GM23338 (cell line): ENCODE measurements at regions not wholly inside any gene's neighbourhood (a gene's known extent, or its start where the extent isn't known, plus 50 kb on each side); places are given as distances from the start of the nearest gene placed in this dataset.

Source experiments
- ATAC-seq: fragments of 200-7000 bp; cut with Tn5 transposase; 3 replicates; pipeline ENCODE4 v1.9.1; 2020
- DNase-seq: peaks from one replicate; pipeline ENCODE4 v3.0.0-alpha.2; 2015; ENCODE audit warnings: low spot score
- H2AFZ ChIP-seq: fragments of 200-600 bp; sonication (generic); 2 replicates; pipeline ENCODE4 v1.8.0; 2016; ENCODE audit warnings: antibody characterized with exemption, mild to moderate bottlenecking, moderate library complexity
- H3F3A ChIP-seq: fragments of 200-600 bp; sonication (generic); replicated peaks from 2 replicates; pipeline ENCODE4 v1.8.0; 2017; ENCODE audit warnings: antibody characterized with exemption, mixed run types, low read depth
- H3K27ac ChIP-seq: fragments of 200-600 bp; sonication (generic); 2 replicates; pipeline ENCODE4 v1.6.1; 2016; ENCODE audit warnings: low read depth
- H3K27me3 ChIP-seq: fragments of 200-600 bp; sonication (generic); 2 replicates; pipeline ENCODE4 v1.8.0; 2016; ENCODE audit warnings: mild to moderate bottlenecking, mixed run types, moderate library complexity; ENCODE audit not compliant: insufficient read depth
- H3K36me3 ChIP-seq: fragments of 200-600 bp; sonication (generic); 2 replicates; pipeline ENCODE4 v1.8.0; 2016; ENCODE audit warnings: mild to moderate bottlenecking; ENCODE audit not compliant: insufficient read depth
- H3K4me1 ChIP-seq: fragments of 200-600 bp; sonication (generic); 2 replicates; pipeline ENCODE4 v1.8.0; 2016; ENCODE audit warnings: mild to moderate bottlenecking, moderate library complexity; ENCODE audit not compliant: insufficient read depth
- H3K4me2 ChIP-seq: fragments of 200-600 bp; sonication (generic); 2 replicates; pipeline ENCODE4 v1.7.1; 2017; ENCODE audit warnings: mixed run types
- H3K4me3 ChIP-seq: fragments of 200-600 bp; sonication (generic); 2 replicates; pipeline ENCODE4 v1.6.1; 2016; ENCODE audit warnings: mixed run types
- H3K79me2 ChIP-seq: fragments of 200-600 bp; sonication (generic); replicated peaks from 2 replicates; pipeline ENCODE4 v1.8.0; 2017; ENCODE audit warnings: mild to moderate bottlenecking; ENCODE audit not compliant: insufficient read depth
- H3K9me2 ChIP-seq: fragments of 200-600 bp; sonication (generic); 2 replicates; pipeline ENCODE4 v1.8.0; 2017; ENCODE audit not compliant: insufficient read depth
- H4K20me1 ChIP-seq: fragments of 200-600 bp; sonication (generic); replicated peaks from 2 replicates; pipeline ENCODE4 v1.8.0; 2017; ENCODE audit warnings: mild to moderate bottlenecking; ENCODE audit not compliant: insufficient read depth
- H3K27ac Mint-ChIP-seq: 2 replicates; pipeline ENCODE4 v1.8.0; 2020; ENCODE audit warnings: inconsistent platforms, mild to moderate bottlenecking, moderate library complexity, mixed read lengths
- H3K27me3 Mint-ChIP-seq: 3 replicates; pipeline ENCODE4 v1.8.0; 2022; ENCODE audit warnings: low read depth, mild to moderate bottlenecking, moderate library complexity, mixed read lengths, inconsistent platforms; ENCODE audit not compliant: insufficient read depth, poor library complexity
- H3K36me3 Mint-ChIP-seq: 3 replicates; pipeline ENCODE4 v1.8.0; 2021; ENCODE audit warnings: low read depth, mild to moderate bottlenecking, inconsistent platforms, moderate library complexity, mixed read lengths
- H3K4me1 Mint-ChIP-seq: 3 replicates; pipeline ENCODE4 v1.8.0; 2020; ENCODE audit warnings: mild to moderate bottlenecking, inconsistent platforms, mixed read lengths
- H3K4me3 Mint-ChIP-seq: 3 replicates; pipeline ENCODE4 v1.8.0; 2021; ENCODE audit warnings: moderate library complexity, mild to moderate bottlenecking, inconsistent platforms, mixed read lengths
- H3K9me3 Mint-ChIP-seq: 3 replicates; pipeline ENCODE4 v1.8.0; 2020; ENCODE audit warnings: moderate library complexity, mild to moderate bottlenecking, inconsistent platforms, mixed read lengths
- CTCF ChIP-seq, 2 experiments: fragments of 200-600 bp in 1 of 2; sonication (generic) in 1 of 2; conservative IDR thresholded peaks; 2 replicates each; pipeline versions ENCODE4 v1.5.1 to v1.6.1; 2016 to 2017; ENCODE audit warnings: antibody characterized with exemption in 2 of 2, low read depth in 2 of 2, mild to moderate bottlenecking in 2 of 2, moderate library complexity in 1 of 2
- ETS1 ChIP-seq: IDR thresholded peaks from 2 replicates; pipeline ENCODE4 v1.6.1; 2016; ENCODE audit warnings: antibody characterized with exemption
- EZH2 ChIP-seq: fragments of 200-600 bp; sonication (generic); IDR thresholded peaks from one replicate; pipeline ENCODE4 v1.8.0; 2017; ENCODE audit warnings: antibody characterized with exemption, mild to moderate bottlenecking, low read depth; ENCODE audit not compliant: unreplicated experiment
- EZH2phosphoT487 ChIP-seq: fragments of 200-600 bp; sonication (generic); IDR thresholded peaks from one replicate; pipeline ENCODE4 v1.8.1; 2018; ENCODE audit warnings: antibody characterized with exemption; ENCODE audit not compliant: unreplicated experiment
- JUNB ChIP-seq: IDR thresholded peaks from one replicate; pipeline ENCODE4 v1.6.1; 2016; ENCODE audit warnings: antibody characterized with exemption; ENCODE audit not compliant: unreplicated experiment
- NANOG ChIP-seq: IDR thresholded peaks from 2 replicates; pipeline ENCODE4 v1.6.1; 2016; ENCODE audit warnings: antibody characterized with exemption, borderline replicate concordance
- POLR2AphosphoS5 ChIP-seq: IDR thresholded peaks from 2 replicates; pipeline ENCODE4 v1.6.1; 2016; ENCODE audit warnings: antibody characterized with exemption, low read depth
- REST ChIP-seq: IDR thresholded peaks from one replicate; pipeline ENCODE4 v1.6.1; 2018; ENCODE audit warnings: antibody characterized with exemption; ENCODE audit not compliant: unreplicated experiment
- STAT1 ChIP-seq: IDR thresholded peaks from one replicate; pipeline ENCODE4 v1.6.1; 2016; ENCODE audit warnings: antibody characterized with exemption; ENCODE audit not compliant: unreplicated experiment
- ZNF114 ChIP-seq: fragments of 250-450 bp; sonication (Bioruptor Pico); IDR thresholded peaks from 2 replicates; pipeline ENCODE4 v1.5.0; 2020; ENCODE audit warnings: mild to moderate bottlenecking, moderate library complexity
- ZNF331 ChIP-seq: fragments of 250-450 bp; sonication (Bioruptor Pico); IDR thresholded peaks from 2 replicates; pipeline ENCODE4 v1.5.0; 2020; ENCODE audit warnings: low read depth, mild to moderate bottlenecking, moderate library complexity
- ZNF462 ChIP-seq: fragments of 250-450 bp; sonication (Bioruptor Pico); IDR thresholded peaks from 2 replicates; pipeline ENCODE4 v1.5.0; 2020; ENCODE audit warnings: mild to moderate bottlenecking, moderate library complexity

- TF ChIP-seq CTCF (conservative IDR thresholded peaks at IDR 0.05; ENCODE audit: low read depth in 2 of 2), result no peak
- no peak for TF ChIP-seq STAT1
- TF ChIP-seq JUNB, result no peak
- TF ChIP-seq NANOG, result no peak
- TF ChIP-seq EZH2, result no peak
- TF ChIP-seq ZNF331, result no peak
- no peak for TF ChIP-seq ZNF114 (CRISPR knock-in tag)
Observed at GRCh38 chr19:31938675-31939074, 406.7 kb upstream of the ZNF507 start (continued).

- H3K27me3 Mint-ChIP-seq, result peaks cover 2% of the 10 kb centered on the region
- Histone ChIP-seq H3K27me3 (no peaks in the 10 kb centered on the region), H3K4me2 (no peak overlapping the region), H3K4me1 (no peaks in the 10 kb centered on the region), H3K4me3 (no peak overlapping the region), H3K36me3 (no peaks in the 10 kb centered on the region), H4K20me1 (no peaks in the 10 kb centered on the region; the same call in 1 of the 2 replicates), H3F3A (no peaks in the 10 kb centered on the region), H2AFZ (no peak overlapping the region), H3K9me2 (peaks cover 6% of the 10 kb centered on the region; the same call in 1 of the 2 replicates), H3K27ac (no peak overlapping the region), H3K79me2 (no peaks in the 10 kb centered on the region)
- no peak overlapping the region for H3K27ac Mint-ChIP-seq
- DNase-seq (no peak), ATAC-seq (no peak)
- no peaks in the 10 kb centered on the region for H3K9me3 Mint-ChIP-seq
- no peak overlapping the region for H3K4me3 Mint-ChIP-seq
- no peaks in the 10 kb centered on the region for H3K36me3 Mint-ChIP-seq
- H3K4me1 Mint-ChIP-seq, result peaks cover 7% of the 10 kb centered on the region
- no peak for TF ChIP-seq ZNF331
- TF ChIP-seq NANOG, result no peak
- no peak for TF ChIP-seq EZH2phosphoT487
- no peak for TF ChIP-seq REST
- TF ChIP-seq POLR2AphosphoS5, result no peak
- no peak for TF ChIP-seq ZNF462 (CRISPR knock-in tag)
- TF ChIP-seq ETS1, result no peak
Observed at GRCh38 chr19:31940396-31940795, 405.0 kb upstream of the ZNF507 start.
